ENCODE measurements at regions not wholly inside any gene's neighbourhood (a gene's known extent, or its start where the extent isn't known, plus 50 kb on each side); places are given as distances from the start of the nearest gene placed in this dataset.

DNA sequence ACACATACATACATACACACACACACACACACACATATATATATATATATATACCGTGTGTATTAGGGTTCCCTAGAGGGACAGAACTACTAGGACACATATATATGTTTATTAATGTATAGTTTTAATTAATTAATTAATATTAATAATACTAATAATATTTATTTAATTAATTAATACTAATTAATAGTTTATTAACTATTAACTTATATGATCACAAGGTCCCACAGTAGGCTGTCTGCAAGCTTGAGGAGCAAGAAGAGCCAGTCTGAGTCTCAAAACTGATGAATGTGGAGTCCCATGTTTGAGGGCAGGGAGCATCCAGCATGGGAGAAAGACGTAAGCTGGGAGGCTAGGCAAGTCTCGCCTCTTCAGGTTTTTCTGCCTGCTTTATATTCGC is 398.0 kb upstream of the KIF2A start:
- no peak for ATAC-seq

GRCh38 chr5:61910771-61911170 is 395.2 kb upstream of the KIF2A start:
- no peak overlapping the region for H3K27ac ChIP-seq
- no peaks in the 10 kb centered on the region for H3K4me1 ChIP-seq
- H3K36me3 ChIP-seq = no peaks in the 10 kb centered on the region
- H3K27me3 ChIP-seq = no peaks in the 10 kb centered on the region
- intact Hi-C loops (cut with DNase I; ENCODE audit: low total_unique reads) (no loop called here), in situ Hi-C loops (cut with MboI; ENCODE audit: low sequenced_read_pairs in 4 of 4) (no loop called here)
- H3K9me3 ChIP-seq = no peaks in the 10 kb centered on the region
- DNase-seq (no peak), ATAC-seq (no peak)
- TF ChIP-seq, protein P1, sequence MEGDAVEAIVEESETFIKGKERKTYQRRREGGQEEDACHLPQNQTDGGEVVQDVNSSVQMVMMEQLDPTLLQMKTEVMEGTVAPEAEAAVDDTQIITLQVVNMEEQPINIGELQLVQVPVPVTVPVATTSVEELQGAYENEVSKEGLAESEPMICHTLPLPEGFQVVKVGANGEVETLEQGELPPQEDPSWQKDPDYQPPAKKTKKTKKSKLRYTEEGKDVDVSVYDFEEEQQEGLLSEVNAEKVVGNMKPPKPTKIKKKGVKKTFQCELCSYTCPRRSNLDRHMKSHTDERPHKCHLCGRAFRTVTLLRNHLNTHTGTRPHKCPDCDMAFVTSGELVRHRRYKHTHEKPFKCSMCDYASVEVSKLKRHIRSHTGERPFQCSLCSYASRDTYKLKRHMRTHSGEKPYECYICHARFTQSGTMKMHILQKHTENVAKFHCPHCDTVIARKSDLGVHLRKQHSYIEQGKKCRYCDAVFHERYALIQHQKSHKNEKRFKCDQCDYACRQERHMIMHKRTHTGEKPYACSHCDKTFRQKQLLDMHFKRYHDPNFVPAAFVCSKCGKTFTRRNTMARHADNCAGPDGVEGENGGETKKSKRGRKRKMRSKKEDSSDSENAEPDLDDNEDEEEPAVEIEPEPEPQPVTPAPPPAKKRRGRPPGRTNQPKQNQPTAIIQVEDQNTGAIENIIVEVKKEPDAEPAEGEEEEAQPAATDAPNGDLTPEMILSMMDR (IDR thresholded peaks at IDR 0.05 in 4 of 5, conservative IDR thresholded peaks at IDR 0.05 in 1 of 5) = no peak
- TF ChIP-seq POLR2A (IDR thresholded peaks at IDR 0.05) = no peak
- no peak overlapping the region for H3K4me3 ChIP-seq

More for the DNA sequence above, 398.0 kb upstream of the KIF2A start:
- Histone ChIP-seq H3K27me3 (no peaks in the 10 kb centered on the region), H3K4me3 (no peak overlapping the region), H3K27ac (no peak overlapping the region), H3K36me3 (no peaks in the 10 kb centered on the region), H3K9me3 (no peaks in the 10 kb centered on the region), H3K4me1 (no peaks in the 10 kb centered on the region)
- TF ChIP-seq POLR2A (IDR thresholded peaks at IDR 0.05) = no peak
- TF ChIP-seq, protein P1 (IDR thresholded peaks at IDR 0.05 in 4 of 5, conservative IDR thresholded peaks at IDR 0.05 in 1 of 5) = no peak
- no peak for DNase-seq
- in situ Hi-C loops (cut with MboI; ENCODE audit: low sequenced_read_pairs in 4 of 4) = no loop called here
- intact Hi-C loops (cut with DNase I; ENCODE audit: low total_unique reads) = no loop called here

GRCh38 chr5:61912559-61912958 is 393.4 kb upstream of the KIF2A start:
- Histone ChIP-seq H3K9me3 (no peaks in the 10 kb centered on the region), H3K27ac (no peak overlapping the region), H3K36me3 (no peaks in the 10 kb centered on the region), H3K27me3 (no peaks in the 10 kb centered on the region), H3K4me3 (no peak overlapping the region), H3K4me1 (no peaks in the 10 kb centered on the region)
- TF ChIP-seq, protein P1 (IDR thresholded peaks at IDR 0.05 in 4 of 5, conservative IDR thresholded peaks at IDR 0.05 in 1 of 5) = no peak
- intact Hi-C loops (cut with DNase I; ENCODE audit: low total_unique reads) = no loop called here
- in situ Hi-C loops (cut with MboI; ENCODE audit: low sequenced_read_pairs in 4 of 4) = no loop called here
- no peak for ATAC-seq
- no peak for DNase-seq

- no peak for TF ChIP-seq POLR2A (IDR thresholded peaks at IDR 0.05)
- TF ChIP-seq, protein P1 (IDR thresholded peaks at IDR 0.05 in 4 of 5, conservative IDR thresholded peaks at IDR 0.05 in 1 of 5) = no peak
- intact Hi-C loops (cut with DNase I; ENCODE audit: low total_unique reads) = no loop called here
- no peak for DNase-seq
- H3K27ac ChIP-seq = no peak overlapping the region
- H3K4me3 ChIP-seq = no peak overlapping the region
- H3K36me3 ChIP-seq = no peaks in the 10 kb centered on the region
- H3K4me1 ChIP-seq = no peaks in the 10 kb centered on the region
- H3K27me3 ChIP-seq = no peaks in the 10 kb centered on the region
- no peak for ATAC-seq
- no peaks in the 10 kb centered on the region for H3K9me3 ChIP-seq
- in situ Hi-C loops (cut with MboI; ENCODE audit: low sequenced_read_pairs in 4 of 4) = no loop called here
Observed at GRCh38 chr5:61915646-61916045, 390.4 kb upstream of the KIF2A start.

All from gastrocnemius medialis (tissue), 4 donors.